HG02943 (cell line): ENCODE measurements at regions not wholly inside any gene's neighbourhood (a gene's known extent, or its start where the extent isn't known, plus 50 kb on each side); places are given as distances from the start of the nearest gene placed in this dataset.

ENCODE experiments used
- ATAC-seq: cut with Tn5 transposase; IDR thresholded peaks from one replicate; pipeline ENCODE4 v1.9.1; 2021; ENCODE audit warnings: mild to moderate bottlenecking, low read depth, moderate library complexity; ENCODE audit not compliant: unreplicated experiment

DNA sequence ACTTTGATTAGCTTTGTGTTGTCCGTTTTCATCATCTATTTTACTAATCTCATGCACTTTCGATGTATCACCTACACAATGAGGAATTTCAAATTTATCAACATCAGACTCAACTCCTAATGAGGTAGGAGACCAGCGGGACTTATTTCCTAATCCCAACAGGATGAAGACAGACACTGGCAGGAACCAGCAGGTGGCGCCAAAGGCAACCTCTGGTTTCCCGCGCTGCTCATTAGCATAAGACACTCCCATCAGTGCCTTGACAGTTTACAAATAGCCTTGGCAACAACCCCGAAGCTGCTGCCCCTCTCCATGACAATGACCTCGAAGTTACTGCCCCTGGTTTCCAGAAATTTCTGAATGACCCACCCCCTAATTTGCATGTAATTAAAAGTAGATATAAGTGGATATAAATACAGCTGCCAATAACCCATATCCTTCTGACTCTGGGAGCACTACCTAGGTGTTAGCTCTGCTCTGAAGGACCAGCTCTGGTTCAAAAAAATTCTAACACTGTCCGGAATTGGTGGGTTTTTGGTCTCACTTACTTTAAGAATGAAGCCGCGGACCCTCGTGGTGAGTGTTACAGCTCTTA is 974.8 kb downstream of the ADGRL2 start:
- no peak for ATAC-seq

DNA sequence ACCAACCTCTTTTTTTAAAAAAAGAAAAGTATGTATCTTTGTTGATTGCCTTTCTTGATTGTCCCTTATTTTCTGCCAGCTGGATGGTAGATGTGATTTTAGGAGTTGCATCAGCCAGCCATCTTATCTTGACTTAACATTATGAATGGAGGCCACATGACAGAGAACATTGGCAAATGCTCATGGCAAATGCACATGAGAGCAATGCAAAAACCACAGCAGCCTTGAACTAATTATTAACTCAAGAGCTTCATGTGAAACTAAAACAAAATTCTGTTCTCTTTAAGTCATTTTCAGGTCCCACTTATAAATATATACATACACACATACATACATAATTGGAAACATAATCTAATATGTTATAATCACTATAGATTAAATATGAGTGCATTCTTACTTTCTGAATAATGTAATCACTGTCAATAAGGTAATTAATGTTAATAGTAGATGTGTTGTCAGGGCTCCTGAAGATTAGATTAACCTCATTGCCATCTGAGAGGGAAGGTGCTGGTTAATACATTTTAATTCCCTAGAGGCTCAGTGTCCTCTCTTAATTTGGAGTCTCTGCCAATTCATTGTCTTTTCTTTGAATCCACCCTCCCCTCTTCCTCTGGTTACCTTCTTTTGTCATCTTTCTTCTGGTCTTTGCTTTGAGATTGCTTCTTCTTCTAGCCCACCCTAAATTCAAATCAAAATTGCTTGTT is 962.2 kb downstream of the ADGRL2 start:
- peak; percentile 90 for ATAC-seq

DNA sequence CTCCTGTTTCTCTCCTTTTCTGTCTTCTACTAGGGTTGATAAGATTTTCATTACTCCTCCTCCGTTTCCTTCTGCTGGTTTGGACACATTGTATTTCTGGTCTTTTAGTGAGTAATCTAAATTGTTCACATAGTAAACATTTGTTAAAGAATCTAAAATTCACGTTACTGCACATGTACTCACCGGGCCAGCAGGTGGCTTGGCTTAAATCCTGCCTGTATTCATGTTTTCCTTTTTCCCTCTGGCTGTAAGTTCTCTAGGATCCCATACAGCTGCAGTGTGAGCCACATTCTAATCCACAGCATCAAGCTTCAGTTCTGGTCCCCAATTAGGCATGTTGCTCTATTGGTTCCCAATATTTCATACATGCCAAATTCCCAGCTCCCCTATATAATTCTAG is 958.3 kb downstream of the ADGRL2 start:
- no peak for ATAC-seq

DNA sequence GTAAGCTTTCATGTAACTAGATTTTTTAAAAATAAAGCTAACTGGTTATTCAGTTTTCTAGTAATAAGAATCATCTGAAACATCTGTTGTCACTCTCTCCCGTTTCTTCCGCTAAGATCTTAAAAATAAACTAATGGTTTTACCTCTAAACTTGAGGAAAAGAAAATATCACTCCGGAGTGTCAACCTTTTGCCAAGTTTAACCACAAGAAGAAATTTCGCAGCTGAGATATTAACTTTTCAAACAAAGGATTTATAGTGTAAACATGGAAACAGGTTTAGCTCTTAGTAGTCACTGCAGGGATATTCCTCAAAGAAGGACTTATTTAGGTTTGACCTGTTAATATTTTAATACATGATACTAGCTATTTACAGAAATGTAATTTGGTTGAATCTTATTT is 954.9 kb downstream of the ADGRL2 start:
- no peak for ATAC-seq

DNA sequence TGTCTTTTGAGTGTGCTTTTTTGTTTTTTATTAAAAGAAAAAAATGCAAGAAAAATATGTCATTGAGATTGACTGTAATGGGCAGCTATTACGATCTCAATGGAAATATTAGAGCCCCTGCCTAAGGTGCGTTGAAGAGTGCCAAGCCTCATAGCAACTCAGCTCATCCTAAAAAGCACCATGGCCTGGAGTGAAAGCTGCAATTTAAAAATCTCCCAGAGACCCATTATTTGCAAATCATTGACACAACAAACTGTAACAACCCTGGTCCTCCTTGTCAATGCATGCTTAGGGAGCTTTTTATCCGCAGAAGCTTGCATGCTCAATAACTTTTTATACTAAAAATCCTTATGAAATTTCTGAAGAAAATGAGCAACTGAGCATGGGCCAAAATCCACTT is 954.5 kb downstream of the ADGRL2 start:
- ATAC-seq = no peak

DNA sequence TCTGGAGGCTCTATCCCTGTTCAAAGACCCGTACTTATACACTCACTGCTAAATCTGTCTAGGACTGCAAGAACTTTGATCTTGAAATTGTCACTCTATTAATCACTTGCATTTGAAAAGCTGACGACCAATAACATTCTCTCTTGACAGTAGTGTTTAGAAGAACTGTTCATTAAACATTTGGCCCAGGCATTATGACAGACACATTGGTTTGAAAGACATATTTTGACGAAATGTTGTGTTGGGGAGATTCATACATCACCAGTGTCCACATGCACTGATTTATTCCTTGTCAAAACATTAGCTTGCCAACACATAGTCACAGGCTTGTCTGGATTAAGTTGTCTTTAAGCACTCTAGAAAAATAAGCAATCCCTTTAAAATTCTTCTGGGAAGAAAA is 951.3 kb downstream of the ADGRL2 start:
- ATAC-seq = no peak

DNA sequence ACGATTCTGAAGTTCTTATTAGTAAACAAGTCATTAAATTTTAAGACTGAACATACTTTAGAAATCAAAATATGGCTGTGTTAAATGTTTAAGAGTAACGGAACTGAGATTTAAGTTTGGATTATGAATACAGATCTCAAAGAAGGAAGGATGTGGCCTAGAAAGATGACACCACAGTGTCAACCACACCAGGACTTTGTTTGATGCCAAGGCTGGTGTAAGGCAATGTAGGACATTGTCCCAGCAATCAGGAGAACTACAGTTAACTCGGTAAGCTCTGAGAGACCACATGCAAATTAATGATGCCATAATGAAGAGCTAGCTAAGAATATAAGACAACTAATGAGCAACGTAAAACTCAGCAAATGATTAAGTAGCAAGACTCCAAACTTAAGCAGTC is 932.9 kb downstream of the ADGRL2 start:
- no peak for ATAC-seq

DNA sequence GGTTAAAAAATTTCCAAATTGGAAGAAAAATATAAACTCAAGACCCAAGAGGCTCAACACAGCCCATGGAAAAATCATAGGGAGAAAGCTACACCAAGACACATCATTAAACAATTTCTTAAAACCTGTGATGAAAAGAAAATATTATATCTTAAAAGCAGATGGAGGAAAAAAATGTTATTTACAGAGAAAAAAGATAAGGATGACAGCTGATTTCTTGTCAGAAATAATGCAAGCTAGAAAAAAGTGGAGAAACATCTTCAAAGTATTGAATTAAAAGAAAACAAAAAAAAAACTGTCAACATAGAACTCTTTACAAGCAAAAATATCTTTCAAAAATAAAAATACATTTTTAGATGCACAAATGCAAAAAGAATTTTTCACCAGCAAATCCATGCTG is 930.5 kb downstream of the ADGRL2 start:
- ATAC-seq = no peak

DNA sequence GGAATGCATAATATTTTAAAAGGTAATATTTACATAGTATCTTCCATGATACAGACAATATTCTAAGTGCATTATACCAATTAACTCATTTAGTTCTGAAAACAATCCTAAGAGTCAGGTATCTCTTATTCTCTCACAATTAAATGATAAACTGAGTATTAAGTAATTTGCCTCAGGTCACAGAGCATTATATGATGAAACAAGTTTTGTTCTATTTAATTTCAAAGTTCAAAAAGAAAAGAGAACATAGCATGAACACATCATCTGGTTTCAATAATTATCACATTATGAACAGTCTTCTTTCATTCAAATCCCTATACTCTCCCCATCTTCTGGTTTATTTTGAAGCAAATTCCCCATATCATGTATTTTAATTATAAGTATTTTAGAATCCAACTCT is 927.5 kb downstream of the ADGRL2 start:
- no peak for ATAC-seq

DNA sequence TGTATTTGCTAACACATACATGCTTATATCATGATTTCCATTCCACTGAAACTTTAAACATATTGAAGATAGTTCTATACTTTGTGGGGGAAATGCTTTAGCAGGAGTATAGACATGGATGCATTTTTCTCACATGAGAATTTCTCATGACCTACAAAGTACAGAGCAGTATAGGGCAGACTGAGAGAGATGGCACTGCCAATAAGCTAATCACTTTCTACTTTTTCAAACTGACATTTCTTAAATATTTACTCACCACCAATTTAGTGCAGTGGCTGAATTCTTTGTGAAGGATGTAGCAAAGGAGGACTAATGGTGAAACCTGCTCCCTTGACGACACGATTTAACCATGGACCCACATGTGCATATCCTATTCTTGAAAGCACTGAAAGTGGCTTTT is 923.5 kb downstream of the ADGRL2 start:
- no peak for ATAC-seq

DNA sequence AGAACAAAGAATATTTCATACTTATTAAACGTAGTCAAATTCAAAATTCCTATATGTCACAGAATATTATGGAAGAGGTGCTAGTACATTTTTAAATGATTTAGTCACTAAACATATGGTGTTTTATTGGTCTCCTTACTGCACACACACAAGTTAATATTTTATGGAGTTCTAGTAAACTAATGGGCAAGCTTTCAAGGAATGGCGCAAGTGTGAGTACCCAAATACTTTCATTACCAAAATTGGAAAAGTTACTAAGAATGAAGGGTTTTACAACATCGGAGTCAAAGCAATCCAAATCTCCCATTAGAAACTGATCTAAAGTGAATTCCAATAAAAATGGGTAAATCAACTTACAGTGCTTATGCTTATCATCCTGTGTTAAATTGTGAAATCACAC is 921.9 kb downstream of the ADGRL2 start:
- ATAC-seq = no peak

DNA sequence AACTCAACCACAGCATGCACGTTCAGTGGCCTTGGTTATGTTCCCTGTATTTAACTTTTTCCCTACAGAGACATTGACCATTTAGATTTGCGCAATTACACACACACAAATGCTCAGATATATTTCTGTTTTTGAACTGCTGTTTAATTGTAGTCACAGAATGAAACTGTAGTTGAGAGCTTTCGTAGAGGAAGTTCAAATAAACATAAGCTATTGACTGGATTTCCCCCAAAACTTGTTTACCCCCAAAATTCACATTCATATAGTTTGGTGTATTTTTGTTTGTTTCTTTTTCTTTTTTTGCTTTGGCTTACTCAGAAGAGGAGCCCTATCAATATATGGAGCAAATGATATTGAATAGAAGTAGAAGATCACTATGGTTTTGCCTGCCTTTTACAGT is 921.0 kb downstream of the ADGRL2 start:
- no peak for ATAC-seq

DNA sequence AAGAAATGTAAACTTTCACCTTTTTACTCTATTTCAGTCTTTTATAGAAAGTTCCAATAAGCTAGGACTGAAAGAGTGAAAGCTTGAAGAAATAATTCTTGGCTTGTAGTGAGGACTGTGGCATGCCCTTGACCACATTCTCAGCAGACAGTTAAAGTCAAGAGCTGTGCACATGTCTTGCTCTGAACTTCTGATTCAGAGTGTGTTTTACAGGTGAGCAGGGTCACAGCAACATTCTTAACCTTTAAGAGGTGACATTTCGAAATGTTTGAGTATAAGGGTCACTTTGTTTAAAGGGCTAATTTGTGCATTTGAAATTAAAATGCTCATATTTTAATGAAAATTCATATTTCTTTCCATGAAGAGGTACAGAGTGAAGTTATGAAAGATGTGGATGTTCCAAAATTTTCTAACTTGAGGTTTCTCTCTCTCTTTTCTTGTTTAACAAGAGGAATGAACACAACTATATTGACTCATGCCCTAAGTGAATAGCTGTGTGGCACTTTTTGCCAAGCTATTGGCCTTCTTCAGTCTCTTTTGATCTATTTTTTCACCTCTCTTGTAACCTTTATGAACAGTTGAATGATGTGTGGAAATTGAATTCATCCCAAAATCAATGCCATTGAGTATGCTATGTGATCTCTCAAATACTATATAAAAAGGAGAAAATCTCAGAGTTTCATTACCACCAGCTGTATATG is 918.1 kb downstream of the ADGRL2 start:
- ATAC-seq = no peak

DNA sequence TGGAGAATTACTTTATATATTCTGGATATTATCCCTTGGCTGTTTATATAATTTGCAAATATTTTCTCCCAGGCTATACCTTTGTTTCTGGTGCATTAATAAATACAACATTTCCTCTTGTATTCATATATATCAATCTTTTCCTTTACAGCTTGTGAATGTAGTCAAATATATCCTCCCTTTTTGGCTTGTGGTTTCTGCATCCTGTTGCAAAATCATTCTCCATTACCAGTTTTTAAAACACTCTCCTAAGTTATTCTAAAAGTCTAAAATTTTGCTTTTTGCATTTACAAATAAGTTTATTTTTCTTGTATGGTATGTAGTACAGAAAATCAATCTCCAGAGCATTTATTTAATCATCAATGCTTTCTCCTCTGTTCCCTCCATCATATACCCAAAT is 909.4 kb downstream of the ADGRL2 start:
- ATAC-seq = no peak

DNA sequence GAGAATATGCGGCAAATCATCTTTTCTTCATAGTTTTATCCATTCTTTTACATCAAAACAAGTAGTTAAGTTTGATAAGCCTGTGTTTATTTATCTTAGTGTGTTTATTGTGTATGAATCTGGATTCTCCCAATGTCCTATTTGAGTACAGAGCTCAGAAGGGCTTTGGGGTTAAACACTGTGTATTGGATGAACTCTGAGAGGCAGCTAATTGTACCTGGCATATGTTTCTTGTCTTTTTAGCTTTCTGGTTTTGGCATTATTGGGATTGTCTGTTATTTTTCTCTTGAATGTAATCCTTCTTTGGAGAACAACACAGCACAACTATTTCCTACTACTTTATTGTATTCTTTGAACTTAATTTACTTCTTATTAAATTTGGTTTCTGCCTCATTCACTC is 906.9 kb downstream of the ADGRL2 start:
- ATAC-seq = no peak

DNA sequence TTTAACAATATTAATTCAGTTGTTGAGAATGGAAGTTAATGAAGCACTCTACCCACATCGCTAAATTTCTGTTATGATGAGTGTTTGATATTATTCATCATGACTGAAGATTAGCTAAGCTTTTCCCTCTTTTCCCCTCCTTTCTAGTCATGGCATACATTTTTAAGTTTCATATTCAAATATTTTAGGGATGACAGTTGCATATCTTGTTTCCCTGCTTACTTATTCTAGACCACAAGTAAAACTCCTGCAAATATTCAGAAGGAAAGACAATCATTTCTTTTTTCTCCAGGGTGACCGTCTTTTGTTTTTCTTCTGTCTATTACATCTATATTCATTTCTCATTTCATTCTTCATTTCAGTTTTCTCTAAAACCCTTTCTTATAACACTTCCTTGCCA is 906.0 kb downstream of the ADGRL2 start:
- ATAC-seq = no peak

DNA sequence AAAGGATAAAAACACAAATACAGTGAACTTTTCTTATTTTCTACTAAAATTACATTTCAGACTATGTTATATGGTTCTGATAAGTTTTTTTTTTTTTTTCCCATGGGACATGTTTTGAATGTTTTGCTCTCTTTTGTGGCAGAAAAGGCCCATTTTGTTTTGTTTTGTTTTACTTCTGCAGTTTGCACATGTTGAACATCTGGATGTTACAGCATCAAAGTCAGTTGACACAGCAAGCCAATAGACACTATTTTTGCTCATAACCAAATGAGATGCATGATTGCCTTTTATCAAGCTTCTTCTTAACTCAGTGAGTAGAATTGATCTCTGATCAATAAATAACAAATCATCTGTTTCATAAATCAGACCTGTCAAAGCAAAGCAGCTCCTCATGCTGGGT is 904.2 kb downstream of the ADGRL2 start:
- no peak for ATAC-seq

DNA sequence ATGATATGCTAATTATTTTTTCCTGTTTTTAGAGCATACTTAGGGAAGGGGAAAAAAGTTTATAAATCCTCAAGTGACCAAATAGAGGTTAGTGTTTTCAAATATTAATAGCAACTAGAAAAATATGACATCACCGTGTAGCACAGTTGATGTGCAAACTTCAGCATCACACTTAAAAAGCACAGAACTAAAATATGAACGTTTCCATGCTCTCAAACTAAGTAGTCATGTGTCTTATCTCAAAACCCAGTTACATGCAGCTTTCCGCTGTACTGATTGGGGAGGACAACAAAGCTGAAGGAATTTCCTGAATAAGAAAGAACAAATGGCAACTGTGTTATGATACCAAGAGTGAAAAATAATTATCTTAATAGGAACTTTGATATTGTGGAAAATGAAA is 903.7 kb downstream of the ADGRL2 start:
- no peak for ATAC-seq

DNA sequence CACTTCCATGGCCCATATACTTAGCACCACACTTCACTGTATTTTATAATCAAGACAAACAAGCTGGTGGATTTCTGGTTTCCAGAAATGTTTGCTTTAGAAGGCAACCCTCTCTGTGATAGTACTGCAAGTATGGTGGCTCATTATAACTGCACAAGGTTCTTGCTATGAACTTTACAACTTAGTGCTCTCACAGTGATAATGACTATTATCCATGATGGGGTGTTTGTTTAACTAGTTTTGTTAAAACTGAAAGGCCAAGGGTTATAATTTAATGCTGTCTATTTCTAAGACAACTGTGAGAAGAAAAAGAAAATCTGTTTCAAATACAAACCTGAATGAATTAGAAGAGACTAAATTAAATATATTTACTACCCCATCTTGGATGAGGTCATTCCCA is 903.2 kb downstream of the ADGRL2 start:
- ATAC-seq = no peak

DNA sequence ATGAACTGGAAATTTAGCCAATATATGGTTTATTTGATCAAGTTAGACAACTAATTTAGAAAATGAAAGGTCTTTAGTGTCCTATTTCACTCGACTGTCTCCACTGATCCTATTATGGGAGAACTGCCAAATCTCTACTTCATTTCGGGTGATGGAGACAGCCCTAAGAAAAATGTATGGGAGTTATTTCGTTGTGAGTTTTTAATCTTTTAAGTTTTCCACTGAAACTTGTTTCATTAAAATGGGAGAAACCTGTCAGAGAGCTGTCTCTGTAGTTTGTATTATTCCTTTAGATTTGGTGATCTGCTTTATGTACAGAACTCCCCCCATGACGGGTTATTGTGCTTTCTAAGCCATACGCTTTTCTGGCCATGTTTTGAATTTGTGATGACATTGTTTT is 899.7 kb downstream of the ADGRL2 start:
- no peak for ATAC-seq

DNA sequence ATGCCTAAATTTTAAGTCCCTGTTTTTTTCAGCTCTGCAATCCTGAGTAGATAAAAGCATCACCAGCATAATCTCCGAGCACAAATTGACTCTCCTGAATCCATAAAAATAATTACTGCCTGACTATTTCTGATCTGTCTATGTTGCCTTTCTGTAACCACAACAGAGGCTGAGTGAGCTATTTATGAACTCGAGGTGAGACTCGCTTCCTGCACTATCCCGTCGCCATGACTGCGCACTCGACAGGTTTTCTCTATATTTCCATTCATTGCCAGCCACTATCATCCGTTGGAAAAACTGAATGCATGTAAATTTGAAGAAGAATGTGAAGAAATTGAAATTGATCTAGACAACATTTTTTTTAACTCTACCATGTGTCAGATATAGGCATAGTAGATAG is 897.2 kb downstream of the ADGRL2 start:
- ATAC-seq = no peak

DNA sequence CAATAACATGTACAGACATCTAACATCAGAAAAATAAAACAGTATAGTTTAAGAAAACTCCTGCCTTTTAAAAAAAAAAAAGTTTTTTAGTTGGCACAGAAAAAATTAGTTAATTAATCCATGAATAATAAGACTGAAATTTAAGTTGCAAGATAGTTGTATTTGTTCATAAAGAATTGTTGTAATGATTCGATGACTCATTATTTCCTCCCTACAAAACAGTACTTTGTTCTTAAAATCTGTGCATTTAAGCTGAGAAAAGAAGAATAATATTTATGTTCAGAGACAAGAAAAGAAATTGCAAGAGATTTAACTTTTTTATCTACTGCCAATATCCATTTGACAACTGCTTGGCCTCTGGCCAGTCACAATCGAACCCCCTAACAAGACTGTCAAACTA is 894.7 kb downstream of the ADGRL2 start:
- ATAC-seq = no peak
